ENCODE measurements at regions not wholly inside any gene's neighbourhood (a gene's known extent, or its start where the extent isn't known, plus 50 kb on each side); places are given as distances from the start of the nearest gene placed in this dataset.

- POLR2A ChIA-PET: no interaction called here
- 30% methylated on average over 3 of the region's 3 CpGs for WGBS (ENCODE audit: missing lambda C conversion rate)
- Histone ChIP-seq H3K9me3 (peaks cover 8% of the 10 kb centered on the region; the same call in 2 of the 3 replicates), H3K27ac (no peak overlapping the region), H3K4me3 (no peak overlapping the region), H3K4me2 (no peak overlapping the region), H3K4me1 (no peaks in the 10 kb centered on the region)
- DNase-seq (ENCODE audit: low read depth in 1 of 2, low spot score in 1 of 2): no peak
- FAIRE-seq: no peak
- no peak for ATAC-seq
- CTCF ChIA-PET: no interaction called here
- no peak for TF ChIP-seq BHLHE40 (IDR thresholded peaks at IDR 0.05; ENCODE audit: low read depth, low read length)
- no peak for TF ChIP-seq NR3C1 (IDR thresholded peaks at IDR 0.05)
Observed at GRCh38 chr2:114025030-114025429, 135.1 kb downstream of the ACTR3 start.

DNA sequence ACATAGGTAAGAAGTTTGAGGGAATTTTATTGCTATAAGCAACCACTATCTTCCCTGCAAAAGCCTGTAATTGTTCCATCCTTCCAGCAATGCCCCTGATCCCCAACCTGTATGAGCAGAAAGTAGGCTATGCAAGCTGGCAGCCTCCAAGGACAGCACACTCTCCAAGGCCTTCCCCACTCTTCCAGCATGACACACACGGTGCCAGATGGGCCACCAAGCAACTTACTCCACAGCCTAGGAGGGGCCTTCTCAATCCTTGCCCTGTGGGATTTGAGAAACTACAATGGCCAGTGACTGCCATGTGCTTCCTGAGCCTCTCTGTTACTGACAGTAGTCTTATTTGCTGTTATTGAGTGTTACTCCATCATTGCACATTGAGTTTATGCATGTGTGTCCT lies 137.5 kb downstream of the ACTR3 start:
- no peak for FAIRE-seq
- CTCF ChIA-PET: no interaction called here
- 0 out of 6 replicates have a peak, but pooled peaks of 1 of the 2 experiments have one; percentile 19 for ATAC-seq
- TF ChIP-seq HDAC2 (IDR thresholded peaks at IDR 0.05): no peak
- no peak for TF ChIP-seq CHD4 (IDR thresholded peaks at IDR 0.05; ENCODE audit: borderline replicate concordance)
- TF ChIP-seq ZSCAN20 (CRISPR knock-in tag; IDR thresholded peaks at IDR 0.05): no peak
- Histone ChIP-seq H3K4me1 (no peaks in the 10 kb centered on the region), H3K4me3 (no peak overlapping the region), H3K9me3 (no peaks in the 10 kb centered on the region), H3K27ac (no peak overlapping the region), H3K4me2 (no peak overlapping the region)
- DNase-seq (ENCODE audit: low read depth in 1 of 2, low spot score in 1 of 2): no peak
- no CpG with 5 or more reads among the region's 1 CpG for WGBS (ENCODE audit: missing lambda C conversion rate)
- POLR2A ChIA-PET: no interaction called here

DNA sequence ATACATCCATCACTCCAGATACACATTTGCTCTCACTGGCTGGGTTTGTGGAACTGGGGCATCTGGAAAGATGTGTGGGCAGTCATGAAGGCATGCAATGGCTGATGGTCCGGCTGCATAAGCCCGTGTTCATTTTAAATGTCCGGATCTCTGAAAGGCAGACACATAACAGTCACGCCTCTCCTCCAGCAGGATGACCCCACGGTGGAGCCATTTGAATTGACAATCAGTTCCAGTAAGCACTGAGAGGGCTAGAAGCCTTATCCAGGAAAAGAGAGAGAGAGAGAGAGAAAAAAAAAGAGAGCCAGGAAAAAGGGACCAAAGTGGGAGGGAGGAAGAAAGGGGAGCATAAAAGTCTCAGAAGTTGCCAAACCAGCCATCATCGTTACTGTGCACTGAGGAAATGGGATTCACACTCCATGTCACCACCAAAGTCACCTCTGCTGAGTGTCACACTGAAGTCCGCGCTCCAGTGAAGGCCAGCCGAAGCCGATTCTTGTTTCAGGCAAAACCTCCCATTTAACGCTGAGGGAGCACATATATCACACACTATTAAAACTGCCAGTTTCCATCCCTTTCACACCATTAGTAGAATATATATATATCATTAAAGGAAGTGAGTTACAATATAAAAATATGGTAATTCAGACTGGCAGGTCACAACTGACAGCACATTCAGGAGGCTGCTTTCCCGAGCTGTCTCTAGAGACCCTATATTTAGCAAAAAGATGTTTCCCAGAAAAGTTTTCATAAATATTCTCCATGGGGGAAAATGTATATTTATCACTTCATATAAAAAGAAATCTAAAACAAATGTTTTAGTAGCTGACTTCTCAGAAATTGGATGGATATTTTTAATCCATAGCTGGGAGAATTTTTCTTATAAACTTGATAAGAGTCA lies 142.0 kb downstream of the ACTR3 start:
- H3K9me3 ChIP-seq: no peaks in the 10 kb centered on the region
- POLR2A ChIA-PET: no interaction called here
- WGBS (ENCODE audit: missing lambda C conversion rate): 48% methylated on average over 12 of the region's 12 CpGs
- ATAC-seq (no peak), FAIRE-seq (no peak), DNase-seq (ENCODE audit: low read depth in 1 of 2, low spot score in 1 of 2) (no peak)
- H3K4me3 ChIP-seq: no peak overlapping the region
- H3K27ac ChIP-seq: no peak overlapping the region
- no peak overlapping the region for H3K4me2 ChIP-seq
- CTCF ChIA-PET: no interaction called here
- H3K4me1 ChIP-seq: no peaks in the 10 kb centered on the region
- TF ChIP-seq ESRRA (IDR thresholded peaks at IDR 0.05; ENCODE audit: borderline replicate concordance, low read length): no peak

DNA sequence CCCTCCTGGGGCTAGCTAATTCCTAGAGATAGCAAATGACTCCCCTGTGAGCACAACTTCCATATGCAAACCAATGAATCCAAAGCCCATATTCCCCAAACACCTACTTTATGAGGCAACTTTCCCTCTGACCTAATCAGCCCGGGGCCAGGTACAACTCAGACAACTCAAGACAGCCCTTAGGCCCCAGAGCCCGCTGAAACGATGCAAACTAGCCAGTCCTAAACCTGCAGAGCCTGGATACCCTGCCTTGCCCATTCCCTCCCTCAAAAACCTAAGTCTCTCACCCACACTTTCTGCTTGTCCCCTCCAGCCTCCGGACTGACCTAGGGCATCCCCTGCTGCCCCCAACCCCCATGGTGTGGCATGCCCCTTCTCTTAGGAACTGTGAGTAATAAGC lies 142.8 kb downstream of the ACTR3 start:
- no peaks in the 10 kb centered on the region for H3K9me3 ChIP-seq
- POLR2A ChIA-PET: no interaction called here
- 10% methylated on average over 4 of the region's 4 CpGs for WGBS (ENCODE audit: missing lambda C conversion rate)
- DNase-seq (ENCODE audit: low read depth in 1 of 2, low spot score in 1 of 2) (no peak), ATAC-seq (no peak), FAIRE-seq (no peak)
- no peak for TF ChIP-seq EHMT2 (IDR thresholded peaks at IDR 0.05; ENCODE audit: low read depth)
- no peak for TF ChIP-seq HES2 (IDR thresholded peaks at IDR 0.05)
- TF ChIP-seq FOSL2 (IDR thresholded peaks at IDR 0.05): no peak
- TF ChIP-seq FOSL2 (CRISPR knock-in tag; IDR thresholded peaks at IDR 0.05): no peak
- no peak for TF ChIP-seq BCL3 (IDR thresholded peaks at IDR 0.05)
- TF ChIP-seq ZSCAN20 (CRISPR knock-in tag; IDR thresholded peaks at IDR 0.05): no peak
- TF ChIP-seq CBX8 (IDR thresholded peaks at IDR 0.05): no peak
- TF ChIP-seq CHD4 (IDR thresholded peaks at IDR 0.05; ENCODE audit: borderline replicate concordance): no peak
- H3K27ac ChIP-seq: no peak overlapping the region
- CTCF ChIA-PET: interaction anchor here (0.7 kb wide), 1 partner anchor 9 kb away, joined by 3 read pairs; no protein-coding TSS in a partner anchor
- no peaks in the 10 kb centered on the region for H3K4me1 ChIP-seq
- H3K4me3 ChIP-seq: no peak overlapping the region
- no peak overlapping the region for H3K4me2 ChIP-seq

DNA sequence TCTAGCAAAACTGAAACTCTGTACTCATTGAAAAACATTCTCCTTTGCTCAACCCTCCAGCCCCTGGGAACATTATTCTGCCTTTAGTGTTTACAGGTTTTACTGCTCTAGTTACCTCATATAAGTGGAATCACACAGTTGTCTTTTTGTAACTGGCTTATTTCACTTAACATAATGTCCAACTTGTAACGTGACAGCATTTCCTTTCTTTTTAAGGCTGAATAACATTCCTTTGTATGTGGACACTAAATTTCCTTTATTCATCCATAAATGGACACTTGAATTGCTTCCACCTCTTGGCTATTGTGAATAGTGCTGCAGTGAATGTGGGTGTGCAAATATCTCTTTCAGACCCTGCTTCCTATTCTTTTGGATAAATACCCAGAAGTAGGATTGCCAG lies 144.9 kb downstream of the ACTR3 start:
- DNase-seq (ENCODE audit: low read depth in 1 of 2, low spot score in 1 of 2) (no peak), ATAC-seq (no peak), FAIRE-seq (no peak)

More for the DNA sequence above, 144.9 kb downstream of the ACTR3 start:
- no peaks in the 10 kb centered on the region for H3K9me3 ChIP-seq
- TF ChIP-seq ZFP36 (IDR thresholded peaks at IDR 0.05; ENCODE audit: borderline replicate concordance, partially characterized antibody): no peak
- TF ChIP-seq, protein P1, sequence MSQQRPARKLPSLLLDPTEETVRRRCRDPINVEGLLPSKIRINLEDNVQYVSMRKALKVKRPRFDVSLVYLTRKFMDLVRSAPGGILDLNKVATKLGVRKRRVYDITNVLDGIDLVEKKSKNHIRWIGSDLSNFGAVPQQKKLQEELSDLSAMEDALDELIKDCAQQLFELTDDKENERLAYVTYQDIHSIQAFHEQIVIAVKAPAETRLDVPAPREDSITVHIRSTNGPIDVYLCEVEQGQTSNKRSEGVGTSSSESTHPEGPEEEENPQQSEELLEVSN (IDR thresholded peaks at IDR 0.05; ENCODE audit: borderline replicate concordance, low read depth): no peak
- TF ChIP-seq RARB (CRISPR knock-in tag; IDR thresholded peaks at IDR 0.05): no peak
- no peak for TF ChIP-seq HDAC2 (IDR thresholded peaks at IDR 0.05)
- no peak for TF ChIP-seq HEYL (CRISPR knock-in tag; IDR thresholded peaks at IDR 0.05)
- no peak for TF ChIP-seq MYC (IDR thresholded peaks at IDR 0.05; ENCODE audit: borderline replicate concordance, low read length)
- TF ChIP-seq FOSL2 (IDR thresholded peaks at IDR 0.05): no peak
- no peak for TF ChIP-seq FOSL2 (CRISPR knock-in tag; IDR thresholded peaks at IDR 0.05)
- TF ChIP-seq, protein P2, sequence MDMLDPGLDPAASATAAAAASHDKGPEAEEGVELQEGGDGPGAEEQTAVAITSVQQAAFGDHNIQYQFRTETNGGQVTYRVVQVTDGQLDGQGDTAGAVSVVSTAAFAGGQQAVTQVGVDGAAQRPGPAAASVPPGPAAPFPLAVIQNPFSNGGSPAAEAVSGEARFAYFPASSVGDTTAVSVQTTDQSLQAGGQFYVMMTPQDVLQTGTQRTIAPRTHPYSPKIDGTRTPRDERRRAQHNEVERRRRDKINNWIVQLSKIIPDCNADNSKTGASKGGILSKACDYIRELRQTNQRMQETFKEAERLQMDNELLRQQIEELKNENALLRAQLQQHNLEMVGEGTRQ (IDR thresholded peaks at IDR 0.05): no peak
- no peak for TF ChIP-seq ESRRA (IDR thresholded peaks at IDR 0.05; ENCODE audit: borderline replicate concordance, low read length)
- no peak for TF ChIP-seq NR3C1 (IDR thresholded peaks at IDR 0.05)
- TF ChIP-seq KDM1A (IDR thresholded peaks at IDR 0.05; ENCODE audit: low read depth): no peak
- no peak overlapping the region for H3K4me2 ChIP-seq
- H3K4me3 ChIP-seq: no peak overlapping the region
- no peaks in the 10 kb centered on the region for H3K4me1 ChIP-seq
- ChIA-PET POLR2A (no interaction called here), CTCF (no interaction called here)
- no peak overlapping the region for H3K27ac ChIP-seq
- 16% methylated on average over 1 of the region's 1 CpG for WGBS (ENCODE audit: missing lambda C conversion rate)

Data from A549 (cell line).